GM12892 (cell line): ENCODE measurements at regions not wholly inside any gene's neighbourhood (a gene's known extent, or its start where the extent isn't known, plus 50 kb on each side); places are given as distances from the start of the nearest gene placed in this dataset.

ENCODE experiments used
- POLR2A ChIP-seq: IDR thresholded peaks from 2 replicates; pipeline ENCODE4 v1.6.1; 2011; ENCODE audit warnings: low read depth, low read length, control low read depth
- POLR2AphosphoS5 ChIP-seq: IDR thresholded peaks from 2 replicates; pipeline ENCODE4 v1.6.1; 2011; ENCODE audit warnings: low read depth, low read length, control low read depth
- TAF1 ChIP-seq: IDR thresholded peaks from 2 replicates; pipeline ENCODE4 v1.6.1; 2011; ENCODE audit warnings: low read depth, mild to moderate bottlenecking, control low read depth, low read length, borderline replicate concordance

DNA sequence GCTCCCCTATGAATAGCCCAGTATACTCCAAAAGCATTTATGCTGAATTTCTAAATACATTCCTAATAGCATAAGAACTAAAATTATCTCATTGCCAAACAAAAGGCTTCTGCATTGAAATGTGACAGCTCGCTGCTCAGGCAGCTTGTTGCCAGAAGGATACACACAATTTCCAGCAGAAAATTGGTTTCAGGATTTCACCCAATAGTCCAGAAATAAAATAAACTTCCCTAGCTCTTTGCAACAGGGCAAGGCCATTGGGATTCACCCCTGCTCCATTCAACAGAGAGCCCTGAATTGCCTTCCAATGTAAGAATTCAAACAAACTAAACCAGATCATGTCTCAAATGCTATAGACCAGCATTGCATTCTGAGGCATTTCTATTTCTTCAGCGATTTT, 70.7 kb downstream of the RBM43 start:
- TF ChIP-seq POLR2AphosphoS5 (no peak), POLR2A (no peak), TAF1 (no peak)
